ENCODE measurements at regions not wholly inside any gene's neighbourhood (a gene's known extent, or its start where the extent isn't known, plus 50 kb on each side); places are given as distances from the start of the nearest gene placed in this dataset.
A peak's percentile ranks its signal among the peaks of the same experiment; 100 is the strongest.

GRCh38 chr15:31157644-31158069 lies 56.1 kb upstream of the TRPM1 start:
- H3K27me3 ChIP-seq (replicated peaks; ENCODE audit: insufficient read depth), result no peaks in the 10 kb centered on the region
- H3K27ac ChIP-seq, result no peak overlapping the region
- 65% methylated on average over 10 of the region's 10 CpGs for WGBS
- TF ChIP-seq POLR2A (IDR thresholded peaks at IDR 0.05) (no peak), POLR2AphosphoS5 (IDR thresholded peaks at IDR 0.05) (no peak), CTCF (IDR thresholded peaks at IDR 0.05) (no peak)
- DNase-seq (ENCODE audit: low spot score), result no peak
- H3K4me3 ChIP-seq, result no peak overlapping the region
- intact Hi-C loops (cut with DNase I), result no loop called here
- H3K4me1 ChIP-seq (replicated peaks), result no peaks in the 10 kb centered on the region
- H3K9me3 ChIP-seq, result no peaks in the 10 kb centered on the region
- no peaks in the 10 kb centered on the region for H3K36me3 ChIP-seq

GRCh38 chr15:31158858-31159569 lies 57.5 kb upstream of the TRPM1 start:
- H3K4me1 ChIP-seq (replicated peaks), result no peaks in the 10 kb centered on the region
- H3K36me3 ChIP-seq, result no peaks in the 10 kb centered on the region
- H3K27ac ChIP-seq, result no peak overlapping the region
- no peaks in the 10 kb centered on the region for H3K9me3 ChIP-seq
- peak; percentile 47 for DNase-seq (ENCODE audit: low spot score)
- WGBS, result 52% methylated on average over 11 of the region's 11 CpGs
- intact Hi-C loops (cut with DNase I), result no loop called here
- TF ChIP-seq CTCF (IDR thresholded peaks at IDR 0.05) (no peak), POLR2AphosphoS5 (IDR thresholded peaks at IDR 0.05) (peak; percentile 36)
- no peak overlapping the region for H3K4me3 ChIP-seq
- H3K27me3 ChIP-seq (replicated peaks; ENCODE audit: insufficient read depth), result no peaks in the 10 kb centered on the region

GRCh38 chr15:31159837-31160236 lies 58.3 kb upstream of the TRPM1 start:
- no peaks in the 10 kb centered on the region for H3K27me3 ChIP-seq (replicated peaks; ENCODE audit: insufficient read depth)

GRCh38 chr15:31160297-31160696 lies 58.8 kb upstream of the TRPM1 start:
- no peak for TF ChIP-seq POLR2AphosphoS5 (IDR thresholded peaks at IDR 0.05)
- TF ChIP-seq CTCF (IDR thresholded peaks at IDR 0.05), result no peak
- no peak for TF ChIP-seq POLR2A (IDR thresholded peaks at IDR 0.05)
- Histone ChIP-seq H3K4me3 (no peak overlapping the region), H3K27me3 (replicated peaks; ENCODE audit: insufficient read depth) (no peaks in the 10 kb centered on the region), H3K9me3 (no peaks in the 10 kb centered on the region), H3K27ac (no peak overlapping the region), H3K36me3 (no peaks in the 10 kb centered on the region), H3K4me1 (replicated peaks) (no peaks in the 10 kb centered on the region)
- no peak for DNase-seq (ENCODE audit: low spot score)
- intact Hi-C loops (cut with DNase I), result no loop called here
- WGBS, result 90% methylated on average over 7 of the region's 7 CpGs

More at GRCh38 chr15:31159837-31160236, 58.3 kb upstream of the TRPM1 start:
- Histone ChIP-seq H3K27ac (no peak overlapping the region), H3K9me3 (no peaks in the 10 kb centered on the region), H3K4me1 (replicated peaks) (no peaks in the 10 kb centered on the region), H3K36me3 (no peaks in the 10 kb centered on the region), H3K4me3 (no peak overlapping the region)
- DNase-seq (ENCODE audit: low spot score), result no peak
- TF ChIP-seq POLR2AphosphoS5 (IDR thresholded peaks at IDR 0.05) (no peak), POLR2A (IDR thresholded peaks at IDR 0.05) (no peak), CTCF (IDR thresholded peaks at IDR 0.05) (no peak)
- WGBS, result 91% methylated on average over 6 of the region's 6 CpGs
- intact Hi-C loops (cut with DNase I), result no loop called here

Data from prostate gland (tissue), 2 donors.